Nephron (organoid): ENCODE measurements at regions not wholly inside any gene's neighbourhood (a gene's known extent, or its start where the extent isn't known, plus 50 kb on each side); places are given as distances from the start of the nearest gene placed in this dataset.
A peak's percentile ranks its signal among the peaks of the same experiment; 100 is the strongest.

ENCODE experiments used
- H3K27ac Mint-ChIP-seq, 3 experiments: 2 replicates each; pipeline ENCODE4 v1.8.0; 2020; ENCODE audit warnings: mixed read lengths in 3 of 3, mild to moderate bottlenecking in 2 of 3, moderate library complexity in 1 of 3
- H3K27me3 Mint-ChIP-seq: 2 replicates; pipeline ENCODE4 v1.8.0; 2021; ENCODE audit warnings: low read depth, mild to moderate bottlenecking, moderate library complexity, mixed read lengths
- H3K36me3 Mint-ChIP-seq: 2 replicates; pipeline ENCODE4 v1.8.0; 2020; ENCODE audit warnings: low read depth, mixed read lengths
- H3K4me1 Mint-ChIP-seq: 2 replicates; pipeline ENCODE4 v1.8.0; 2020; ENCODE audit warnings: mixed read lengths
- H3K4me3 Mint-ChIP-seq, 3 experiments: 2 replicates each; pipeline ENCODE4 v1.8.0; 2020; ENCODE audit warnings: mild to moderate bottlenecking in 3 of 3, mixed read lengths in 3 of 3, moderate library complexity in 2 of 3
- H3K9me3 Mint-ChIP-seq: 2 replicates; pipeline ENCODE4 v1.8.0; 2020; ENCODE audit warnings: mixed read lengths
- TF ChIP-seq, protein P1 (sequence below), 3 experiments: fragments of 200-600 bp; sonication (generic); IDR thresholded peaks; one replicate each; pipeline ENCODE4 v1.5.0; 2021; ENCODE audit warnings: antibody characterized with exemption in 3 of 3; ENCODE audit not compliant: unreplicated experiment in 3 of 3

DNA sequence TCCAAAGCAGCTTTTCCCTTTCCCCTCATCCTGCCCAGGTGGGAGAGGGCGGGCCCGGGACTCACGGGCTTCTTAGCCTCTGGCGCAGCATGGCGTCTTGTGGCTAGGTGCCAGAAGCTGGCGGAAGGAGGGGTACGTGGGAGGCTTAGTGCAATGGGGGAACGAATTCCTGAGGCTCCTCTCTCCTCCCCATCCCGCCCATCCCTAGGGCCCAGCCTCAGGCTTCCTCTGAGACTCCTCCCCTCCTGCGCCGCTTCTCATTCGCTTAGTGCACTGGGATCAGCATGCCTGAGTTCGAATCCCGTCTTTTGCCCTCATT, 297.8 kb downstream of the ZNF536 start:
- Mint-ChIP-seq H3K36me3 (no peaks in the 10 kb centered on the region), H3K9me3 (no peaks in the 10 kb centered on the region), H3K27me3 (peaks cover 37% of the 10 kb centered on the region), H3K27ac (no peak overlapping the region), H3K4me1 (peaks cover 32% of the 10 kb centered on the region), H3K4me3 (no peak overlapping the region)
- TF ChIP-seq, protein P1, sequence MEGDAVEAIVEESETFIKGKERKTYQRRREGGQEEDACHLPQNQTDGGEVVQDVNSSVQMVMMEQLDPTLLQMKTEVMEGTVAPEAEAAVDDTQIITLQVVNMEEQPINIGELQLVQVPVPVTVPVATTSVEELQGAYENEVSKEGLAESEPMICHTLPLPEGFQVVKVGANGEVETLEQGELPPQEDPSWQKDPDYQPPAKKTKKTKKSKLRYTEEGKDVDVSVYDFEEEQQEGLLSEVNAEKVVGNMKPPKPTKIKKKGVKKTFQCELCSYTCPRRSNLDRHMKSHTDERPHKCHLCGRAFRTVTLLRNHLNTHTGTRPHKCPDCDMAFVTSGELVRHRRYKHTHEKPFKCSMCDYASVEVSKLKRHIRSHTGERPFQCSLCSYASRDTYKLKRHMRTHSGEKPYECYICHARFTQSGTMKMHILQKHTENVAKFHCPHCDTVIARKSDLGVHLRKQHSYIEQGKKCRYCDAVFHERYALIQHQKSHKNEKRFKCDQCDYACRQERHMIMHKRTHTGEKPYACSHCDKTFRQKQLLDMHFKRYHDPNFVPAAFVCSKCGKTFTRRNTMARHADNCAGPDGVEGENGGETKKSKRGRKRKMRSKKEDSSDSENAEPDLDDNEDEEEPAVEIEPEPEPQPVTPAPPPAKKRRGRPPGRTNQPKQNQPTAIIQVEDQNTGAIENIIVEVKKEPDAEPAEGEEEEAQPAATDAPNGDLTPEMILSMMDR (IDR thresholded peaks at IDR 0.05; ENCODE audit: unreplicated experiment in 3 of 3), result no peak

DNA sequence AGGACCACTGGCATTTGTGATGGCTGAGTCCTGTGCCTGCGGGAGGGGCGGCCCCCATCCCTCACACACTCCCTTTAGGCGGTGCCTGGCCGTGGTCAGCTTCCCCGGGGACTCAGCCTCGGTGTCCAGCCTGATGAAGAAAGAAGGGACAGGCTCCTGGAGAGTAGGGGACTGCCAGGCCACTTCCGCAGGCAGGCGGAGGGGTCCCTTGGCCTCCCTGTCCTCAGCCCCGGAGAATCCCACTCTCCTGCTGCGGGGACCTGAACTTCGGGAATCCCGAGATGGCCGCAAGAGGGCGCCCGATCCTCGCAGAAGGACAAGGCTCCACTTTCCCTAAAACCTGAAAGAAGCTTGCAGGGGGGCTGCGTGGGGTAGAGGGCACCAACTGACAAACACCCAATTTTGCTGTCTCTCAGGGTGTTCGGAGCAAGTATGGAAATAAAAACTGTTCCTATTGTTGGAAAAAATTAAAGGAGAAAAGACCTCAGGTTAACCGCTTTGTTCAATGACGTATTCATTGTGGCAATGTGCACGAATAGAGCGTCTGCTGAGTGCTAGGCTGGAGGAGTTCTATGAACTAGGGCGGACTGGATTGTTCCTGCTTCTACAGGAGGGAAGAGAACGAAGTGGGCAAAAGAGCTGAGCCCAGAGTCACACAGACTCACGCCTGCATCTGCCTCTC, 297.3 kb downstream of the ZNF536 start:
- Mint-ChIP-seq H3K4me1 (peaks cover 36% of the 10 kb centered on the region), H3K9me3 (no peaks in the 10 kb centered on the region), H3K27ac (peak overlapping the region in 2 of 3 experiments; percentile 13 to 55), H3K36me3 (no peaks in the 10 kb centered on the region), H3K4me3 (peak overlapping the region; percentile 3 to 27 (median 9)), H3K27me3 (peaks cover 37% of the 10 kb centered on the region)
- TF ChIP-seq, protein P1 (IDR thresholded peaks at IDR 0.05; ENCODE audit: unreplicated experiment in 3 of 3), result peak; percentile 86 to 90 (median 89)

DNA sequence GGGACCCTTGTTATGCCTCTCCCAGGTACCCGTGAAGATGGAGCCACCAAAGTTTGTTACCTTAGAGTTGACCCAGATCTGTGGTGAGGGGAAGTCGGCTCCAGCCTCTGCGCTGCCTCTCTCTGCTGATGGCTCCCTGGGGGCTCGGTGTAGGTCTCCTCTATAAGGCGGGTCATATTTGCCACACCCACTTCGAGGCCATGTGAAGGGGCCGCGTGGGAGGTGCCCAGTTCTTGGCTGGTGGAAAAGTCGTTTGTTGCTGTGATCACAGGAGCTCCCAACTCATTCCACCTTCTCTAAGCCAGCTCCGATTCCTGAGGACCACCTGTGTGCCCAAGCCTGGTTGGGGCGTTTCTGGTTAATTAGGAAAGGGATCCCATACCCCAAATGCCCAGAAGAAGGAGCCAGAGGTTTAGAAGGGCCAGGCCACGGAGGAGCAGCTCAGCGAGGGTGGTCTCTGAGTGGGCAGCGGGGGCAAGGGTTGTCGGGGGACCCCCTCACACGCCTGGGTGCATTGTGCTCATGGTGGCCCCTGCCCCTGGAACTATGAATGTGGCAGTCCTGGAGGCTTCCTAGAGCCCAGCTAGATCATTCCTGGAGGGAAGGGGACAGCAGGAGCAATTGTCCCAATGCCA, 296.5 kb downstream of the ZNF536 start:
- no peaks in the 10 kb centered on the region for H3K9me3 Mint-ChIP-seq
- no peaks in the 10 kb centered on the region for H3K36me3 Mint-ChIP-seq
- no peak overlapping the region for H3K27ac Mint-ChIP-seq
- peaks cover 44% of the 10 kb centered on the region for H3K4me1 Mint-ChIP-seq
- H3K27me3 Mint-ChIP-seq, result peaks cover 35% of the 10 kb centered on the region
- H3K4me3 Mint-ChIP-seq, result no peak overlapping the region
- TF ChIP-seq, protein P1 (IDR thresholded peaks at IDR 0.05; ENCODE audit: unreplicated experiment in 3 of 3), result no peak

DNA sequence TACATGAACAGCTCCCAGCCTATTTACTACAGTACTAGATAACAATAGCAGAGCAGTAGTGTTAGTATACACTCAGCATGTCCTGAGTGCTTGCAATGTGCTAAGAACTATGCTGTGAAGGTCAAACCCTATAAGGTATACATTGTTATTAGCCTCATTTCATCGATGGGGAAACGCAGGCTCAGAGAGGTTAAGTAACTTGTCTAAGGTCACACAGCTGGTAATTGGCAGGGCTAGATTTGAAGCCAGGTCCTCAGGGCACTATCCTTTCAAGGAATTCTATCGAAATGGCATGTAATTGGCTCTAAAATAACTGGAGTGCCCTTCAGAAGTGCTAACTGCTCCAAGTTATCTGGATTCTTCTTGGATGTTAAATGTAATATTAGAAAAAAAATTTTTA, 295.6 kb downstream of the ZNF536 start:
- H3K4me3 Mint-ChIP-seq, result no peak overlapping the region
- H3K36me3 Mint-ChIP-seq, result no peaks in the 10 kb centered on the region
- no peak overlapping the region for H3K27ac Mint-ChIP-seq
- TF ChIP-seq, protein P1 (IDR thresholded peaks at IDR 0.05; ENCODE audit: unreplicated experiment in 3 of 3), result no peak
- H3K27me3 Mint-ChIP-seq, result peaks cover 27% of the 10 kb centered on the region
- H3K9me3 Mint-ChIP-seq, result no peaks in the 10 kb centered on the region
- peaks cover 48% of the 10 kb centered on the region for H3K4me1 Mint-ChIP-seq

DNA sequence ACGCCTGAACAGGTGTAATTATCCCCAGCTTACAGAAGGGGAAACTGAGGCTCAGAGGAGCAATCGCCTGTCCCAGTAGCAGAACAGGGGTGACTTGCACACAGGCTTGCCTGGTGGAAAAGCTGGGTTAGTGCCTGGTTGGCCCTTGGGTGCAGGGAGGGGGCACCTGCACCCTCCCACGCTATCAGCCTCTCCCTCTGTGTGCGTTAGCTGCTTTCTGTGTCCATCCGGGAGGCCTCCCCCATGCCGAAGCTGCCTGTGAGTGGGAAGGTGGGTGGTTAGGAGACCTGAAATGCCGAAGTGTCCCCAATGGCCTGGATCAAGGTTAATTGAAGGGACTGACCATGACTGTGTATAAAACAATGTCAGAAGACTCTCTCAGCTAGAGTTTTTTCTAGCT, 295.0 kb downstream of the ZNF536 start:
- no peak overlapping the region for H3K4me3 Mint-ChIP-seq
- H3K9me3 Mint-ChIP-seq, result no peaks in the 10 kb centered on the region
- H3K27me3 Mint-ChIP-seq, result peaks cover 24% of the 10 kb centered on the region
- TF ChIP-seq, protein P1 (IDR thresholded peaks at IDR 0.05; ENCODE audit: unreplicated experiment in 3 of 3), result no peak
- peaks cover 52% of the 10 kb centered on the region for H3K4me1 Mint-ChIP-seq
- no peak overlapping the region for H3K27ac Mint-ChIP-seq
- no peaks in the 10 kb centered on the region for H3K36me3 Mint-ChIP-seq

DNA sequence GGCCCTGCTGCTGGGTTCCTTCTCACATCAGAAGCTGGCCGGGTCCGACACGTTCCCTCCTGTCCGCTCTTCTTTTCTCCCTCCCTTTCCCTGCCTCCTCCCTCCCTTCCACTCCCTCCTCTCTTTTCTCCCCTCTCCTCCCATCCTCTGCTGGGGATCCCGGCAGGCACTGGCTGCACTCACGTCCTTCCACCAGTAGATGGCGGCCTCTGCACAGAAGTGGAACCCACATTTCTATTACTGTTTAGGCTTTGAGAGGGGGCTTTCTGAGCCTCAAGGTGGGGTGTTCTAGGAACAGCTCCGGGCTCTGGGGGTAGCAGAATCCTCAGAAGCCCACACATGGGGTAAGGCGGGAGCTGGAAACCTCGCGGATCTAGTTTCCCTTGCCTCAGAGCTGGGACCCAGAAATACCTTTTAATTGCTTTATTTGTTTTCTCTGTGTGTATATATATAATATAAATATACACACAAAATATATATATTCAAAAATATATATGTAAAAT, 294.2 kb downstream of the ZNF536 start:
- no peaks in the 10 kb centered on the region for H3K9me3 Mint-ChIP-seq
- TF ChIP-seq, protein P1 (IDR thresholded peaks at IDR 0.05; ENCODE audit: unreplicated experiment in 3 of 3), result peak; percentile 85 to 91 (median 91)
- H3K36me3 Mint-ChIP-seq, result no peaks in the 10 kb centered on the region
- H3K27me3 Mint-ChIP-seq, result peaks cover 20% of the 10 kb centered on the region
- H3K4me1 Mint-ChIP-seq, result peaks cover 53% of the 10 kb centered on the region
- H3K4me3 Mint-ChIP-seq, result no peak overlapping the region
- peak overlapping the region in 1 of 3 experiments; percentile 20 for H3K27ac Mint-ChIP-seq
